Upper lobe of right lung (tissue), 1 donor: ENCODE measurements at regions not wholly inside any gene's neighbourhood (a gene's known extent, or its start where the extent isn't known, plus 50 kb on each side); places are given as distances from the start of the nearest gene placed in this dataset.
A peak's percentile ranks its signal among the peaks of the same experiment; 100 is the strongest.

Experiments
- ATAC-seq: fragments of 200-7000 bp; cut with Tn5 transposase; one replicate; pipeline ENCODE4 v1.9.1; 2020; ENCODE audit warnings: mild to moderate bottlenecking, moderate library complexity
- DNase-seq: peaks from one replicate; pipeline ENCODE4 v3.0.0-alpha.2; 2020
- H3K27ac ChIP-seq: fragments of 200-600 bp; one replicate; pipeline ENCODE4 v1.8.0; 2022
- H3K27me3 ChIP-seq: fragments of 200-600 bp; one replicate; pipeline ENCODE4 v1.8.0; 2022; ENCODE audit warnings: mild to moderate bottlenecking
- H3K36me3 ChIP-seq: fragments of 200-600 bp; one replicate; pipeline ENCODE4 v1.8.0; 2022
- H3K4me1 ChIP-seq: fragments of 200-600 bp; one replicate; pipeline ENCODE4 v1.8.0; 2022
- H3K4me3 ChIP-seq: fragments of 200-600 bp; one replicate; pipeline ENCODE4 v1.8.0; 2022; ENCODE audit warnings: mild to moderate bottlenecking
- H3K9me3 ChIP-seq: fragments of 200-600 bp; one replicate; pipeline ENCODE4 v1.8.0; 2022
- intact Hi-C: fragments of 100-400 bp; cut with DNase I; formaldehyde crosslinking; loops from one replicate; pipeline ENCODE4 v1.11.0; 2022
- TF ChIP-seq, protein P1 (sequence below): fragments of 200-600 bp; IDR thresholded peaks from one replicate; pipeline ENCODE4 v1.8.0; 2022; ENCODE audit warnings: antibody characterized with exemption
- donor health status: DM: no; HTN: yes; CAD: no; lungs with severe emphysema.

DNA sequence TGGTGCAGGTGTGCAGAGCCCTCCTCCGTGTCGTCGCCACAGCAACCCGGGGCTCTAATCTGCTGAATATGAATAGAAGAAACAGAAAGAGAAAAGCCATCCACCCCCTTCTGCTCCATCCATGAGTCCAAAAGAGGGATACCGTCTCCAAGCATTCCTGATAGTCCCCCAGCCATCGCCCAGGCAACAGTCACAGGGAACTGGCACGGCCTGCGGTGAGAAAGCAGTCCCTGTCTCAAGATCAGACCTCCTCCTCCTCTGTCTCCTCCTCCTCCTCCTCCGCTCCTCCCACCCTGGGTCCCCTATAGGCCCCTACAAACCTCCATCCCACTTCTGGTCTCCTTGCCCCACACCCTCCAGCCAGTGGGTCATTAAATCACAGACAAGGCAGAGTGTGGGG lies 308.1 kb upstream of the MPDZ start:
- H3K4me3 ChIP-seq = no peak overlapping the region
- peaks cover 4% of the 10 kb centered on the region for H3K4me1 ChIP-seq
- intact Hi-C loops = no loop called here
- no peaks in the 10 kb centered on the region for H3K27me3 ChIP-seq
- no peaks in the 10 kb centered on the region for H3K36me3 ChIP-seq
- TF ChIP-seq, protein P1, sequence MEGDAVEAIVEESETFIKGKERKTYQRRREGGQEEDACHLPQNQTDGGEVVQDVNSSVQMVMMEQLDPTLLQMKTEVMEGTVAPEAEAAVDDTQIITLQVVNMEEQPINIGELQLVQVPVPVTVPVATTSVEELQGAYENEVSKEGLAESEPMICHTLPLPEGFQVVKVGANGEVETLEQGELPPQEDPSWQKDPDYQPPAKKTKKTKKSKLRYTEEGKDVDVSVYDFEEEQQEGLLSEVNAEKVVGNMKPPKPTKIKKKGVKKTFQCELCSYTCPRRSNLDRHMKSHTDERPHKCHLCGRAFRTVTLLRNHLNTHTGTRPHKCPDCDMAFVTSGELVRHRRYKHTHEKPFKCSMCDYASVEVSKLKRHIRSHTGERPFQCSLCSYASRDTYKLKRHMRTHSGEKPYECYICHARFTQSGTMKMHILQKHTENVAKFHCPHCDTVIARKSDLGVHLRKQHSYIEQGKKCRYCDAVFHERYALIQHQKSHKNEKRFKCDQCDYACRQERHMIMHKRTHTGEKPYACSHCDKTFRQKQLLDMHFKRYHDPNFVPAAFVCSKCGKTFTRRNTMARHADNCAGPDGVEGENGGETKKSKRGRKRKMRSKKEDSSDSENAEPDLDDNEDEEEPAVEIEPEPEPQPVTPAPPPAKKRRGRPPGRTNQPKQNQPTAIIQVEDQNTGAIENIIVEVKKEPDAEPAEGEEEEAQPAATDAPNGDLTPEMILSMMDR = no peak
- ATAC-seq (no peak), DNase-seq (no peak)
- H3K27ac ChIP-seq = no peak overlapping the region
- no peaks in the 10 kb centered on the region for H3K9me3 ChIP-seq

DNA sequence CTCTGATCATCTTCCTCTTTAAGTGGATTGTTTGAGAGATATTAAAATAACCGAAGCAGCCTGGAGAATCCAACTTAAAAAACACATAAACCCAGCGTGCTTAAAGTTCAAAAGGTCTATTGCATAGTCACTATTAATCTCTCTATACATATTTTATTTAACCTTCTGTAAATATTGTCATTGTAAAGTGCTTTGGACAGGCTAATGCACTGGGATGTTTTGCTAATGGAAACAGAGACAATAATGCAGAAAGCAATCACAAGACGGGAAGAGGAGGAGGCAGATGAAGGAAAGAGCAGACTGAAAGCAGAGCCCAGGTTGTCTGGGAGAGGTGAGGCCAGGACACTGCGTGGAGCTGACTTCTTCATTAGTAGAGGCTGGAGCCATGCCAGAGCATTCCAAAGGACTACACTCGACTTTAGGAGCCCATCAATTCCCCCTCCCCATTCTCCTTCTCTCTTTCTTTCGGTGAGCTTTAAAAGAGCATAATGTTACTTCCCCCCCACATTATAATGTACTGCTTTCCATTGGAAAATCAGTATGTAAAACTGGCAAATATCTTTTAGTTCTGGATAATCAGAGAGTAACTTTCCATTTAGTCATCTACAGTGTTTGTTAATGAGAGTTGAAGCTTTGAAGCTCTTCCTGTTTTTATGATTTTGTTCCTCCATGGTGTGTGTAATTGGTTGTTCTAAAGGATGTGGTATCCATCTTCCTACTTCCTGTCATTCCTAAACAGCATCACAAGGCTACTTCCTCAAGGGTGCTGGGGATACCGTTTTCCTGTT lies 307.3 kb upstream of the MPDZ start:
- TF ChIP-seq, protein P1 = no peak
- Histone ChIP-seq H3K27me3 (no peaks in the 10 kb centered on the region), H3K4me1 (peaks cover 4% of the 10 kb centered on the region), H3K27ac (no peak overlapping the region), H3K36me3 (no peaks in the 10 kb centered on the region), H3K4me3 (no peak overlapping the region), H3K9me3 (no peaks in the 10 kb centered on the region)
- intact Hi-C loops = no loop called here
- ATAC-seq (no peak), DNase-seq (no peak)

DNA sequence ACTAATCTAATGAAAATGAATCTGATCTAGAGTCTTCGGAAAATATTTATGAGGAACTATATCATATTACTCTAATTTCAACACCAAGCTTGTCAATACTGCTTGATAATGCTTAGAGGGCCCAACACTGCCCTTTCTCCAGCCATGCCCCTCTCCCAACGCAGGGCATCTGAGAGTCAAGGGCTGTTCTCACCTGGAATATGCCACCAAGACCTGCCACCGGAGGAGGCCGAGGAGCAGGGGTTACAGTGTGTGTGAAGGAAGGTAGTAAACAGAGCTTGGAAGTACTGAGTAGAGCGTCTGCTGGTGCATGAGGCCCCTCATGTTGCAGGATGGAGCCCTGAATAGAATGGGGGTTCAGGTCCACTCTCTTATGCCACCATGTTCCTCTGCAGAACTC lies 301.3 kb upstream of the MPDZ start:
- TF ChIP-seq, protein P1 = no peak
- no peaks in the 10 kb centered on the region for H3K27me3 ChIP-seq
- no peaks in the 10 kb centered on the region for H3K9me3 ChIP-seq
- peak; percentile 19 for ATAC-seq
- intact Hi-C loops = no loop called here
- H3K4me1 ChIP-seq = no peaks in the 10 kb centered on the region
- H3K36me3 ChIP-seq = no peaks in the 10 kb centered on the region
- H3K27ac ChIP-seq = no peak overlapping the region
- DNase-seq = no peak
- no peak overlapping the region for H3K4me3 ChIP-seq

DNA sequence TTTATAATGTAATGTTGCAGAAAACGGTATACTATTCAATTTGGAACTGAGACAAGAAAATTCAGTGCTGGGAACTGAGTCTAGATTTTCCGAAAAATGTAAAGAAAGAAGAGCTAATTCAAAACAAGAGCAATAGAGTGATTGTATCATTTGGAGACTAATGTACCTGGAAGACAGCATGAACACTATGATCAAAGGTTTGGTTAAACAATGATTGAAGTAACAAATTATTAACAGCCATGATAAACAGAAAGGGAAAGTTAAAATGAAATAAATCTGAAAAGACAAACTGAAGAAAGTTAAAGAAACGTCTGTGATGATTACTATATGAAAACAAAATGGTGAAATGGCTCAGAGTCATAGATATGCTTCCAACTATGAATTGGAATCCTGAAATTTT lies 300.6 kb upstream of the MPDZ start:
- no peak for DNase-seq
- no peak overlapping the region for H3K27ac ChIP-seq
- intact Hi-C loops = no loop called here
- no peaks in the 10 kb centered on the region for H3K27me3 ChIP-seq
- no peaks in the 10 kb centered on the region for H3K9me3 ChIP-seq
- H3K4me1 ChIP-seq = no peaks in the 10 kb centered on the region
- no peak for ATAC-seq
- no peaks in the 10 kb centered on the region for H3K36me3 ChIP-seq
- TF ChIP-seq, protein P1 = no peak
- H3K4me3 ChIP-seq = no peak overlapping the region

DNA sequence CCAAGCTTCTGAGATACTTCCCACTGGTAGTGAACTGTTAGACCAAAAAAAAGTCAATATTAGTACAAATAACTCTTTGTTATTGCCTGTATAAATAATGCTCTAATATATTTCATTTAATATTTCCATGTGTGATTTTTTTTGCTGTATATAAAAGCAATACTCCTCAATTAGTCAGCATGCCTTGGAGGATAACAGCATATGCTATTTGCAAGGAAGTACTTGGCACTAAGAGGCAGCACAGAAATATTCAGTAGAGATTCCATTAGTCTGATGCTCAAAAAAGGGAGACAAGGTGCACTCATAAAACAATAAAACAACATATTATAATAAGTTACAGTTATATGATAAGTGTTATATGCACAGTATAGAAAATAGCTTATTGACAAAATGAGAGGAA lies 296.6 kb upstream of the MPDZ start:
- H3K4me1 ChIP-seq = no peaks in the 10 kb centered on the region
- H3K4me3 ChIP-seq = no peak overlapping the region
- intact Hi-C loops = no loop called here
- H3K27ac ChIP-seq = no peak overlapping the region
- no peaks in the 10 kb centered on the region for H3K36me3 ChIP-seq
- ATAC-seq (no peak), DNase-seq (no peak)
- H3K9me3 ChIP-seq = no peaks in the 10 kb centered on the region
- H3K27me3 ChIP-seq = no peaks in the 10 kb centered on the region
- TF ChIP-seq, protein P1 = no peak

DNA sequence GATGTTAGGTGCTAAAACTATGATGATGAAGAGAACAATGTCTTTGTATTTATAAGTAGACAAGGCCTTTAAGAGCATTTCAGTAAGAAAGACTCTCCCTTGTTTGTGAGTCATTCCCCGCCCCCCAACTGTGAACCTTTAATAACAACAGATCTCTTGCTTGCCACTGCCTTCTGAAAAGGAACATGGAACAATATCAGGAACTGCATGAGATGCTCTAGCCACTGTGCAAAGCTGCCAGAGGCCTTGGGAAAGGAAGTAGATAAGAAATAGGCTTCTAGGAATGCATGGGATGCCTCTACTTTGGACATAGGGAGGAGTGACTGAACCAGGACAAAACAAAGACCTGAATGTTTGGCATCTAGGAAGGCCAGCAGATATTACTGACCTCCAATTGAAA lies 296.1 kb upstream of the MPDZ start:
- intact Hi-C loops = no loop called here
- ATAC-seq (peak; percentile 53), DNase-seq (no peak)

More for the DNA sequence above, 296.1 kb upstream of the MPDZ start:
- H3K27ac ChIP-seq = no peak overlapping the region
- H3K4me3 ChIP-seq = no peak overlapping the region
- TF ChIP-seq, protein P1 = no peak
- no peaks in the 10 kb centered on the region for H3K36me3 ChIP-seq
- H3K9me3 ChIP-seq = no peaks in the 10 kb centered on the region
- no peaks in the 10 kb centered on the region for H3K27me3 ChIP-seq
- peaks cover 4% of the 10 kb centered on the region for H3K4me1 ChIP-seq
